C4-2B (cell line): ENCODE measurements at regions not wholly inside any gene's neighbourhood (a gene's known extent, or its start where the extent isn't known, plus 50 kb on each side); places are given as distances from the start of the nearest gene placed in this dataset.
"Not testable (repeated sequence)": the region's sequence is repeated elsewhere in the genome, so short reads cannot be mapped to it uniquely, and the experiment has no call there.

Source experiments
- H3K27ac ChIP-seq: fragments of 450-650 bp; 2 replicates; pipeline ENCODE4 v1.5.1; 2017
- ZFX ChIP-seq: fragments of 450-650 bp; IDR thresholded peaks from 2 replicates; pipeline ENCODE4 v1.6.1; 2017
- TF ChIP-seq, protein P1 (sequence below): fragments of 450-650 bp; conservative IDR thresholded peaks from 2 replicates; pipeline ENCODE4 v1.5.1; 2017; ENCODE audit warnings: mild to moderate bottlenecking

- no peak overlapping the region for H3K27ac ChIP-seq
- TF ChIP-seq, protein P1, sequence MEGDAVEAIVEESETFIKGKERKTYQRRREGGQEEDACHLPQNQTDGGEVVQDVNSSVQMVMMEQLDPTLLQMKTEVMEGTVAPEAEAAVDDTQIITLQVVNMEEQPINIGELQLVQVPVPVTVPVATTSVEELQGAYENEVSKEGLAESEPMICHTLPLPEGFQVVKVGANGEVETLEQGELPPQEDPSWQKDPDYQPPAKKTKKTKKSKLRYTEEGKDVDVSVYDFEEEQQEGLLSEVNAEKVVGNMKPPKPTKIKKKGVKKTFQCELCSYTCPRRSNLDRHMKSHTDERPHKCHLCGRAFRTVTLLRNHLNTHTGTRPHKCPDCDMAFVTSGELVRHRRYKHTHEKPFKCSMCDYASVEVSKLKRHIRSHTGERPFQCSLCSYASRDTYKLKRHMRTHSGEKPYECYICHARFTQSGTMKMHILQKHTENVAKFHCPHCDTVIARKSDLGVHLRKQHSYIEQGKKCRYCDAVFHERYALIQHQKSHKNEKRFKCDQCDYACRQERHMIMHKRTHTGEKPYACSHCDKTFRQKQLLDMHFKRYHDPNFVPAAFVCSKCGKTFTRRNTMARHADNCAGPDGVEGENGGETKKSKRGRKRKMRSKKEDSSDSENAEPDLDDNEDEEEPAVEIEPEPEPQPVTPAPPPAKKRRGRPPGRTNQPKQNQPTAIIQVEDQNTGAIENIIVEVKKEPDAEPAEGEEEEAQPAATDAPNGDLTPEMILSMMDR, result no peak
- TF ChIP-seq ZFX, result no peak
Observed at GRCh38 chr3:137150825-137151224, 193.0 kb downstream of the IL20RB start.

- TF ChIP-seq, protein P1, result peak; percentile 33
- H3K27ac ChIP-seq, result not testable (repeated sequence)
Observed at GRCh38 chr3:137153046-137153445, 195.3 kb downstream of the IL20RB start.

DNA sequence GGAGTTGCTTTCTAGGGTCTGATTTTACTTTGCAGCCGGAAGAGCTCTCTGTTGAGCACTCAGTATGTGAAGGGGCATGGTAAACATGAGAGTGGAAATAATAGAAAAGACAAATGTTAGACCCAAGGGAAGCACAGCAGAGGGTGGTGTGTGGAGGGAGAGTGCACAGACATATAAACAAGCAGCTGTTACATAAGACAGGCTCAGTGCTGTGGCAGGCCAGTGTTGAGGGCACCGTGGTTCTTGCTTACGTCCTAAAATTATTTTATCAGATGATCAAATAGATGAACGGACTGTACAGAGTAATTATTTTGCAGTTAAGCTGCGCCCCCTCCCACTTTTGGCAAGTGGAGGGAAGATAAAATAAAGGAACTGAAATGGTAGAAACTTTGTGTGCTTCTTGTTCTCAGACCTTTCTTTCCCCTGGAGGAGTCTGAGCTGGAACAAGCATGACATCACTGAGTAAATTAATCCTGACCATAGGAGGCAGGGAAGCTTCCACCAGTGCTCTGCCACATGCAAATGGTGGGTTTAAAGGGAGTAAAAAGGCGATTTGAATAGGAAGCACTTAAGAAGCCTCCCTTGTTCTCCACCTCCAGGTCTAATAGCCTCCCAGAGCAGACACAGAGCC lies 205.6 kb downstream of the IL20RB start:
- no peak overlapping the region for H3K27ac ChIP-seq
- TF ChIP-seq, protein P1, result no peak
- no peak for TF ChIP-seq ZFX

DNA sequence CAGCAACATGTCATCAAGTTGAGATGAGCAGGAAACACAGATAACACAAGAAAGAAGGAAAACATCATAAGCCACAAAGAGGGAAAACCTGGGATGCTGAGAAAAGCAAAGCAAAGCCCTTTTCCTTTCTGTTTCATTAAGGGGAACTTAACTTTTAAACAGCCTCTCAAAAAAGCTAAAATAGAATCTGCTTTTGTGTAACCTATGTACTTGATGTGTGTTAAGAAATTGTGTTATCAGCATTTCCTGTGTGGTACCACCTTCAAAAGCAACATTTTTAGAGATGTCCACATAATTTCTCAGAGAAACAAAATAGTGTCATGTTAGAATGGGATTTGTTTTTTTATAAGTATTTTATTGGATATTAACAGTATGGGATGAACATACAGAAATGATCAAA lies 206.2 kb downstream of the IL20RB start:
- TF ChIP-seq ZFX, result no peak
- TF ChIP-seq, protein P1, result no peak
- no peak overlapping the region for H3K27ac ChIP-seq

DNA sequence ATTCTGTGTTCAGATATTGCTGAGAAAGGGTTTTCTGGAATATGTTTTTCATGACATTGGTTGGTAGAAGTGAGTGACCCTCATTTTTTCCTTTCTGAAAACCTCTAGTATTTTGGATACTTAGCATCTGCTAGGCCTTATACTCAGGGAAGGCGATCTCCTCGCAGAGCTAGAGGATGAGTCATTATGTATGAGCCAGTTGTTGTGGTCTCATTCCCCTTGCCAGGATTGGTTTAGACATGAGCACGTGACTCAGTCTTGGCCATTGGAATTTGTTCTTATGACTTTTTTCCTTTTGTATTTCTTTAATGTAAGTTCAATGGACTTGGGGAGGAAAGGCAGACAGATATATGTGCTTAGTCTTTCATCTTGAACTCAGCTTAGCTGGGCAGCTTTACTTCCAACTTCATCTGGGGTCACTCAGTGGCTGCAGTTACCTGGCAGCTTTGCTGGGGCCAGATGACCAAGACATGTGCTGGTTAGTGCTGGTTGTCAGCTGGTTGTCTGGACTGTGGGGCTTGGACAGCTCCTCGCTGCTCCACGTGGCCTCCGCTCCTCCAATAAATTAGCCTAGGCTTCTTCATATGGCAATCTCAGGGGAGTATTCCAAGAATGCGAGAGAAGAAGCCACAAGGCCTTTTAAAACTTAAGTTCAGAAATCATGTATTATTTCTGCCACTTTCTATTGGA lies 207.5 kb downstream of the IL20RB start:
- TF ChIP-seq, protein P1, result no peak
- TF ChIP-seq ZFX, result no peak
- no peak overlapping the region for H3K27ac ChIP-seq

DNA sequence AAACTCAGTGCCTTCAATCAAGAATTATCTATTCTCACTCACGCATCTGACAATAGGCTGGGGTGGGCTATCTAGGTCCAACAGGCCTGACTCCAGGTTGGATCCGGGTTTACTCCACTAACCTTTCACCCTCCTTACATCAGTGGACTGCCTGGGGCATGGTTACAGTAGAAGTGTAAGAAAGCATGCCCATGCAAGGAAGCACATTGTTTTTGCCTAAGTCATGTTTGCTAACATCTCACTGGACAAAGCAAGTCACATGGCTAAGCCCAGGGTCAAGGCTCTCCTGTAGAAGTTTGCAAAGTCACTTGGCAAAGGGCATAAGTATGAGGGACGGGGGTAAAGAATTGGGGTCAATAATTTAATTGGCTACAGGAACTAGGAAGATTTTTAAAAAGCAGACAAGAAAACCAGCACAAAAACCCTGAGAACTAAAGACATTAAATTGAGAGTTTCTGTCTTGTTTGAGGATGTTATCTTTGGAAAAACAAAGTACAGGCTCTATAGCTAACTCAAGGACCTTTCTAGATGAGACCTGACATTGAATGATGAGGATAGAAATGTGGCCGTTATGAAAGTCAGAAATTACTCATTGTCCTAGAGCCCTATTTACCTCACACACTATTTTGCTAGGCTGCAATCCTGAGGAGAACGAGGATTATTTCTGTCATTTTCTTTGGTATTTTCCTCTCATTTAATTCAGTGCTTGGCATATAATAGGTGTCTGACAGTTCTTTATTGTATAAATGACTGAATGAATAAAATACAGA lies 214.2 kb downstream of the IL20RB start:
- no peak overlapping the region for H3K27ac ChIP-seq
- no peak for TF ChIP-seq ZFX
- TF ChIP-seq, protein P1, result no peak

GRCh38 chr3:137172728-137173127 lies 214.9 kb downstream of the IL20RB start:
- no peak for TF ChIP-seq ZFX
- TF ChIP-seq, protein P1, result no peak
- H3K27ac ChIP-seq, result no peak overlapping the region
